DOHH2 (cell line): ENCODE measurements at regions not wholly inside any gene's neighbourhood (a gene's known extent, or its start where the extent isn't known, plus 50 kb on each side); places are given as distances from the start of the nearest gene placed in this dataset.

ENCODE experiments used
- EZH2phosphoT487 ChIP-seq: fragments of 200-600 bp; sonication (generic); IDR thresholded peaks from 2 replicates; pipeline ENCODE4 v1.6.1; 2017; ENCODE audit warnings: borderline replicate concordance, mild to moderate bottlenecking, antibody characterized with exemption, low read length, moderate library complexity, mixed read lengths
- TF ChIP-seq, protein P1 (sequence below): fragments of 200-600 bp; sonication (generic); IDR thresholded peaks from one replicate; pipeline ENCODE4 v1.5.1; 2014; ENCODE audit warnings: antibody characterized with exemption, mild to moderate bottlenecking, low read depth, low read length; ENCODE audit not compliant: poor library complexity, severe bottlenecking

GRCh38 chr2:194557993-194558392, 1099.0 kb upstream of the SLC39A10 start:
- TF ChIP-seq, protein P1, sequence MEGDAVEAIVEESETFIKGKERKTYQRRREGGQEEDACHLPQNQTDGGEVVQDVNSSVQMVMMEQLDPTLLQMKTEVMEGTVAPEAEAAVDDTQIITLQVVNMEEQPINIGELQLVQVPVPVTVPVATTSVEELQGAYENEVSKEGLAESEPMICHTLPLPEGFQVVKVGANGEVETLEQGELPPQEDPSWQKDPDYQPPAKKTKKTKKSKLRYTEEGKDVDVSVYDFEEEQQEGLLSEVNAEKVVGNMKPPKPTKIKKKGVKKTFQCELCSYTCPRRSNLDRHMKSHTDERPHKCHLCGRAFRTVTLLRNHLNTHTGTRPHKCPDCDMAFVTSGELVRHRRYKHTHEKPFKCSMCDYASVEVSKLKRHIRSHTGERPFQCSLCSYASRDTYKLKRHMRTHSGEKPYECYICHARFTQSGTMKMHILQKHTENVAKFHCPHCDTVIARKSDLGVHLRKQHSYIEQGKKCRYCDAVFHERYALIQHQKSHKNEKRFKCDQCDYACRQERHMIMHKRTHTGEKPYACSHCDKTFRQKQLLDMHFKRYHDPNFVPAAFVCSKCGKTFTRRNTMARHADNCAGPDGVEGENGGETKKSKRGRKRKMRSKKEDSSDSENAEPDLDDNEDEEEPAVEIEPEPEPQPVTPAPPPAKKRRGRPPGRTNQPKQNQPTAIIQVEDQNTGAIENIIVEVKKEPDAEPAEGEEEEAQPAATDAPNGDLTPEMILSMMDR, result no peak
- no peak for TF ChIP-seq EZH2phosphoT487
